ENCODE measurements at regions not wholly inside any gene's neighbourhood (a gene's known extent, or its start where the extent isn't known, plus 50 kb on each side); places are given as distances from the start of the nearest gene placed in this dataset.
"Not testable (repeated sequence)": the region's sequence is repeated elsewhere in the genome, so short reads cannot be mapped to it uniquely, and the experiment has no call there.

GRCh38 chr20:30511322-30512030, 746.0 kb upstream of the DEFB115 start:
- Histone ChIP-seq H3K36me3 (ENCODE audit: control insufficient read depth in 2 of 2, insufficient read depth in 2 of 2, low read length in 2 of 2) (no peaks in the 10 kb centered on the region), H3K4me3 (ENCODE audit: low read length in 2 of 2) (no peak overlapping the region), H3K27ac (ENCODE audit: low read length) (no peak overlapping the region), H3K4me1 (ENCODE audit: control insufficient read depth, insufficient read depth, low read length) (no peaks in the 10 kb centered on the region), H3K27me3 (ENCODE audit: control insufficient read depth in 1 of 2, insufficient read depth in 2 of 2, low read length in 2 of 2) (no peaks in the 10 kb centered on the region), H3K9me3 (ENCODE audit: control insufficient read depth in 2 of 2, low read length in 2 of 2) (peaks cover 0 to 3% of the 10 kb centered on the region in 2 donors), H3K9ac (ENCODE audit: low read length in 2 of 2) (no peak overlapping the region)

GRCh38 chr20:30513050-30513628, 744.3 kb upstream of the DEFB115 start:
- peaks cover 0 to 3% of the 10 kb centered on the region in 2 donors for H3K9me3 ChIP-seq (ENCODE audit: control insufficient read depth in 2 of 2, low read length in 2 of 2)
- no peak overlapping the region for H3K9ac ChIP-seq (ENCODE audit: low read length in 2 of 2)
- H3K27ac ChIP-seq (ENCODE audit: low read length): no peak overlapping the region
- no peaks in the 10 kb centered on the region for H3K27me3 ChIP-seq (ENCODE audit: control insufficient read depth in 1 of 2, insufficient read depth in 2 of 2, low read length in 2 of 2)
- no peaks in the 10 kb centered on the region for H3K36me3 ChIP-seq (ENCODE audit: control insufficient read depth in 2 of 2, insufficient read depth in 2 of 2, low read length in 2 of 2)
- no peaks in the 10 kb centered on the region for H3K4me1 ChIP-seq (ENCODE audit: control insufficient read depth, insufficient read depth, low read length)
- no peak overlapping the region for H3K4me3 ChIP-seq (ENCODE audit: low read length in 2 of 2)

GRCh38 chr20:30515915-30516314, 741.5 kb upstream of the DEFB115 start:
- not testable (repeated sequence) for H3K9me3 ChIP-seq (ENCODE audit: control insufficient read depth in 2 of 2, low read length in 2 of 2); H3K4me1 ChIP-seq (ENCODE audit: control insufficient read depth, insufficient read depth, low read length); H3K27ac ChIP-seq (ENCODE audit: low read length)

GRCh38 chr20:30518906-30519305, 738.6 kb upstream of the DEFB115 start:
- not testable (repeated sequence) for H3K9ac ChIP-seq (ENCODE audit: low read length in 2 of 2); H3K27me3 ChIP-seq (ENCODE audit: control insufficient read depth in 1 of 2, insufficient read depth in 2 of 2, low read length in 2 of 2); H3K4me3 ChIP-seq (ENCODE audit: low read length in 2 of 2); H3K27ac ChIP-seq (ENCODE audit: low read length); H3K4me1 ChIP-seq (ENCODE audit: control insufficient read depth, insufficient read depth, low read length); H3K9me3 ChIP-seq (ENCODE audit: control insufficient read depth in 2 of 2, low read length in 2 of 2); H3K36me3 ChIP-seq (ENCODE audit: control insufficient read depth in 2 of 2, insufficient read depth in 2 of 2, low read length in 2 of 2)

More at GRCh38 chr20:30515915-30516314, 741.5 kb upstream of the DEFB115 start:
- H3K36me3 ChIP-seq (ENCODE audit: control insufficient read depth in 2 of 2, insufficient read depth in 2 of 2, low read length in 2 of 2); H3K9ac ChIP-seq (ENCODE audit: low read length in 2 of 2); H3K27me3 ChIP-seq (ENCODE audit: control insufficient read depth in 1 of 2, insufficient read depth in 2 of 2, low read length in 2 of 2); H3K4me3 ChIP-seq (ENCODE audit: low read length in 2 of 2): not testable (repeated sequence)

GRCh38 chr20:30521686-30522415, 735.6 kb upstream of the DEFB115 start:
- H3K27me3 ChIP-seq (ENCODE audit: control insufficient read depth in 1 of 2, insufficient read depth in 2 of 2, low read length in 2 of 2); H3K9me3 ChIP-seq (ENCODE audit: control insufficient read depth in 2 of 2, low read length in 2 of 2); H3K4me3 ChIP-seq (ENCODE audit: low read length in 2 of 2); H3K9ac ChIP-seq (ENCODE audit: low read length in 2 of 2); H3K36me3 ChIP-seq (ENCODE audit: control insufficient read depth in 2 of 2, insufficient read depth in 2 of 2, low read length in 2 of 2); H3K4me1 ChIP-seq (ENCODE audit: control insufficient read depth, insufficient read depth, low read length); H3K27ac ChIP-seq (ENCODE audit: low read length): not testable (repeated sequence)

- H3K4me1 ChIP-seq (ENCODE audit: control insufficient read depth, insufficient read depth, low read length); H3K4me3 ChIP-seq (ENCODE audit: low read length in 2 of 2); H3K9ac ChIP-seq (ENCODE audit: low read length in 2 of 2); H3K36me3 ChIP-seq (ENCODE audit: control insufficient read depth in 2 of 2, insufficient read depth in 2 of 2, low read length in 2 of 2); H3K27ac ChIP-seq (ENCODE audit: low read length); H3K9me3 ChIP-seq (ENCODE audit: control insufficient read depth in 2 of 2, low read length in 2 of 2); H3K27me3 ChIP-seq (ENCODE audit: control insufficient read depth in 1 of 2, insufficient read depth in 2 of 2, low read length in 2 of 2): not testable (repeated sequence)
Observed at GRCh38 chr20:30524155-30524554, 733.3 kb upstream of the DEFB115 start.

GRCh38 chr20:30524761-30525160, 732.7 kb upstream of the DEFB115 start:
- H3K4me1 ChIP-seq (ENCODE audit: control insufficient read depth, insufficient read depth, low read length); H3K9ac ChIP-seq (ENCODE audit: low read length in 2 of 2); H3K4me3 ChIP-seq (ENCODE audit: low read length in 2 of 2); H3K27me3 ChIP-seq (ENCODE audit: control insufficient read depth in 1 of 2, insufficient read depth in 2 of 2, low read length in 2 of 2); H3K36me3 ChIP-seq (ENCODE audit: control insufficient read depth in 2 of 2, insufficient read depth in 2 of 2, low read length in 2 of 2); H3K9me3 ChIP-seq (ENCODE audit: control insufficient read depth in 2 of 2, low read length in 2 of 2); H3K27ac ChIP-seq (ENCODE audit: low read length): not testable (repeated sequence)

GRCh38 chr20:30533653-30534052, 723.8 kb upstream of the DEFB115 start:
- not testable (repeated sequence) for H3K36me3 ChIP-seq (ENCODE audit: control insufficient read depth in 2 of 2, insufficient read depth in 2 of 2, low read length in 2 of 2); H3K4me3 ChIP-seq (ENCODE audit: low read length in 2 of 2); H3K27me3 ChIP-seq (ENCODE audit: control insufficient read depth in 1 of 2, insufficient read depth in 2 of 2, low read length in 2 of 2); H3K9me3 ChIP-seq (ENCODE audit: control insufficient read depth in 2 of 2, low read length in 2 of 2); H3K27ac ChIP-seq (ENCODE audit: low read length); H3K4me1 ChIP-seq (ENCODE audit: control insufficient read depth, insufficient read depth, low read length); H3K9ac ChIP-seq (ENCODE audit: low read length in 2 of 2)

GRCh38 chr20:30537459-30537858, 720.0 kb upstream of the DEFB115 start:
- not testable (repeated sequence) for H3K36me3 ChIP-seq (ENCODE audit: control insufficient read depth in 2 of 2, insufficient read depth in 2 of 2, low read length in 2 of 2); H3K27me3 ChIP-seq (ENCODE audit: control insufficient read depth in 1 of 2, insufficient read depth in 2 of 2, low read length in 2 of 2); H3K9ac ChIP-seq (ENCODE audit: low read length in 2 of 2); H3K27ac ChIP-seq (ENCODE audit: low read length); H3K9me3 ChIP-seq (ENCODE audit: control insufficient read depth in 2 of 2, low read length in 2 of 2); H3K4me1 ChIP-seq (ENCODE audit: control insufficient read depth, insufficient read depth, low read length); H3K4me3 ChIP-seq (ENCODE audit: low read length in 2 of 2)

- not testable (repeated sequence) for H3K27me3 ChIP-seq (ENCODE audit: control insufficient read depth in 1 of 2, insufficient read depth in 2 of 2, low read length in 2 of 2); H3K36me3 ChIP-seq (ENCODE audit: control insufficient read depth in 2 of 2, insufficient read depth in 2 of 2, low read length in 2 of 2); H3K4me1 ChIP-seq (ENCODE audit: control insufficient read depth, insufficient read depth, low read length); H3K9ac ChIP-seq (ENCODE audit: low read length in 2 of 2); H3K9me3 ChIP-seq (ENCODE audit: control insufficient read depth in 2 of 2, low read length in 2 of 2); H3K4me3 ChIP-seq (ENCODE audit: low read length in 2 of 2); H3K27ac ChIP-seq (ENCODE audit: low read length)
Observed at GRCh38 chr20:30540330-30541069, 717.0 kb upstream of the DEFB115 start.

Data from stomach smooth muscle (tissue), 2 donors.